ENCODE measurements at regions not wholly inside any gene's neighbourhood (a gene's known extent, or its start where the extent isn't known, plus 50 kb on each side); places are given as distances from the start of the nearest gene placed in this dataset.

- WGBS (ENCODE audit: insufficient coverage, insufficient replicate concordance, low lambda C conversion rate, missing lambda C conversion rate) = 0% methylated on average over 2 of the region's 2 CpGs
- no peaks in the 10 kb centered on the region for H3K27me3 ChIP-seq (replicated peaks in 1 of 2; ENCODE audit: control insufficient read depth in 2 of 2, insufficient read depth in 2 of 2, low read length in 1 of 2)
- ChIA-PET SMC1A (ENCODE audit: uncharacterized antibody, unreplicated experiment) (interaction anchor here (0.9 to 1.6 kb wide), 5 partner anchors 10 to 140 kb away, joined by 3 to 4 read pairs (median 3); no protein-coding TSS in a partner anchor), RAD21 (ENCODE audit: unreplicated experiment) (interaction anchor here (1.6 to 1.8 kb wide), 2 partner anchors 12 to 47 kb away, joined by 6 to 7 read pairs; no protein-coding TSS in a partner anchor), CTCF (no interaction called here), POLR2A (no interaction called here)
- DNase-seq (ENCODE audit: low read depth, low spot score) (no peak), FAIRE-seq (no peak), ATAC-seq (peak; percentile 77)
- H3K27ac ChIP-seq (ENCODE audit: control insufficient read depth, insufficient read depth) = no peak overlapping the region
- H3K4me2 ChIP-seq (ENCODE audit: control insufficient read depth, insufficient read depth) = no peak overlapping the region
- no peaks in the 10 kb centered on the region for H3K4me1 ChIP-seq (ENCODE audit: control insufficient read depth, insufficient read depth, low read length)
- in situ Hi-C loops (cut with MboI) (no loop called here), intact Hi-C loops (cut with micrococcal nuclease; ENCODE audit: unreplicated experiment) (no loop called here)
- H3K79me2 ChIP-seq (ENCODE audit: control insufficient read depth, insufficient read depth, low read length) = no peaks in the 10 kb centered on the region
- no peaks in the 10 kb centered on the region for H4K20me1 ChIP-seq (ENCODE audit: control insufficient read depth, insufficient read depth)
- no TSS peak for BruUV-seq (replicated peaks)
- H3K36me3 ChIP-seq (ENCODE audit: control insufficient read depth in 2 of 2, insufficient read depth in 2 of 2, low read length in 1 of 2) = no peaks in the 10 kb centered on the region
- H3K4me3 ChIP-seq = no peak overlapping the region
- no peak overlapping the region for H2AFZ ChIP-seq (ENCODE audit: control insufficient read depth, low read depth, low read length)
- TF ChIP-seq RELB (IDR thresholded peaks at IDR 0.05; ENCODE audit: low read depth) (peak; percentile 64; the same call in 1 of the 2 replicates), E2F8 (IDR thresholded peaks at IDR 0.05; ENCODE audit: low read depth, partially characterized antibody) (no peak), NR2F1 (conservative IDR thresholded peaks at IDR 0.05) (0 out of 2 replicates have a peak, but pooled peaks have one; percentile 19), SRF (IDR thresholded peaks at IDR 0.05; ENCODE audit: low read depth in 2 of 2, low read length in 2 of 2) (no peak), MTA2 (IDR thresholded peaks at IDR 0.05; ENCODE audit: low read depth) (peak; percentile 67), IKZF1 (conservative IDR thresholded peaks at IDR 0.05) (peak; percentile 74), RAD51 (IDR thresholded peaks at IDR 0.05) (peak; percentile 74), NBN (IDR thresholded peaks at IDR 0.05) (peak; percentile 29; the same call in 1 of the 2 replicates), DPF2 (IDR thresholded peaks at IDR 0.05) (peak; percentile 44; the same call in 1 of the 2 replicates), BHLHE40 (IDR thresholded peaks at IDR 0.05; ENCODE audit: borderline replicate concordance in 1 of 2, low read depth in 2 of 2, low read length in 1 of 2) (peak; percentile 35 to 79; a peak in 2 of 4 replicates), STAT1 (conservative IDR thresholded peaks at IDR 0.05) (no peak), IKZF2 (IDR thresholded peaks at IDR 0.05) (peak; percentile 74 to 77; a peak in 3 of 4 replicates), KDM1A (IDR thresholded peaks at IDR 0.05; ENCODE audit: borderline replicate concordance) (no peak), TARDBP (IDR thresholded peaks at IDR 0.05; ENCODE audit: borderline replicate concordance) (no peak), MLLT1 (IDR thresholded peaks at IDR 0.05) (0 out of 2 replicates have a peak, but pooled peaks have one; percentile 32), ATF7 (IDR thresholded peaks at IDR 0.05; ENCODE audit: low read depth) (peak; percentile 83), MYB (IDR thresholded peaks at IDR 0.05; ENCODE audit: borderline replicate concordance, low read depth, low read length) (no peak)
- H3K9ac ChIP-seq (ENCODE audit: control insufficient read depth, insufficient read depth, low read length) = no peak overlapping the region
- H3K9me3 ChIP-seq (replicated peaks; ENCODE audit: control insufficient read depth, insufficient read depth, low read length) = no peaks in the 10 kb centered on the region
These were observed 784.0 kb downstream of the SUGCT start for GRCh38 chr7:40918701-40919271.

Data from GM12878 (cell line).